HG02840 (cell line): ENCODE measurements at regions not wholly inside any gene's neighbourhood (a gene's known extent, or its start where the extent isn't known, plus 50 kb on each side); places are given as distances from the start of the nearest gene placed in this dataset.
A peak's percentile ranks its signal among the peaks of the same experiment; 100 is the strongest.
"Not testable (repeated sequence)": the region's sequence is repeated elsewhere in the genome, so short reads cannot be mapped to it uniquely, and the experiment has no call there.

Source experiments
- ATAC-seq: cut with Tn5 transposase; IDR thresholded peaks from one replicate; pipeline ENCODE4 v1.9.1; 2021; ENCODE audit warnings: mild to moderate bottlenecking, moderate library complexity, moderate number of reproducible peaks; ENCODE audit not compliant: unreplicated experiment, low FRiP score

DNA sequence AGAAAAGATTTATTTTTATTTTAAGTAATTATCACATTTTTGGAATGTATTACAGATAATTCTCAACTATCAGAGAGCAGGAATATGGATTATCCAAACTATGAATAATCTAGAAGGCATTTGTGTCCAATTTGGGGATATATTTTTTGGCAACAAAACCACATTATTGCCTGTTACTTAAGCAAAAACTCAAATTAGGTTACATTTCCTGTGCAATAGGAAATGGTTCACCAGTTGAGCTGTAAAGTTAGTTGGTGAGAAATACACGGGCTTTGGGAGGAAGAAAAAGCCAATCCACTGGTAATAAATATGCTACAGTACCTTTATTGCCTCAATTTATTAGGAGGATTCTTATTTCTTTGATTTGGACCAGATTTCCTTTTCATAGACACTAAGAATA is 1075.2 kb downstream of the PCDH9 start:
- no peak for ATAC-seq

DNA sequence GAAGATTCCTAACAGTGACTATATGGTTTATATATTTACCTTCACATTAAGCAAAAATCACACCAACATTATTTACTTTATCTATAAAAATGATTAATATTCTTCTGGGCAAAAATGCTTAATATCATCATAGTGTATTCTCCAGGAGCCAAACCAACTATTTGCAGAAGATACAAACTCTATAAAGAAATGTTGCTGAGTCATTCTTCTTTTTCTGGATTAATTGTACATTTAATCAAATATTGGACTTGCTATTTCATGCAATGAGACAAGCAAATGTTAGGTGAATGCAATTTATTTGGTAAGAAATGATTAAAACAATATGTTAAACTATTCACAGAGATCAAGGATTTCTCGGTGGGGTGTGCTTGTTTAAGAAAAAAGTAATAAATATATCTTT is 1075.8 kb downstream of the PCDH9 start:
- ATAC-seq: no peak

GRCh38 chr13:66152596-66152995 is 1077.5 kb downstream of the PCDH9 start:
- ATAC-seq: no peak

DNA sequence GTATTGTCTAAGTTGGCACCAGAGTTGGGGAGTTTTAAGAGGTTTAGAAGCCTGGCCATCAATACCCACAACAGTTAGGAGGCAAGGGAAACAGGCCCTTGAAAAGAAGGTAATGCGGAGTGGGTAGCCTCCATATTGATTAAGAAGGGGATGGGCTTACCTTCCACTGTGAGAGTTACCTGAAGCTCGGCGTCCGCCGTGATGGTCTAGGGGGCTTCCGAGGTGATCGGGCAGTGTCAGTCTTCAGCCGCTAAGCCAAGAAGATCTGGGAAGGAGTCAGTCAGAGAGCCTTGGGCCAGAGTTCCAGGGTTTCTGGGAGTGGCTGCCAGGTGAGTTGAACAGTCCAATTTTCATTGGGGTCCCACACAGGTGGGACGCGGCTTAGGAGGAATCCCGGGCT is 1085.8 kb downstream of the PCDH9 start:
- not testable (repeated sequence) for ATAC-seq

DNA sequence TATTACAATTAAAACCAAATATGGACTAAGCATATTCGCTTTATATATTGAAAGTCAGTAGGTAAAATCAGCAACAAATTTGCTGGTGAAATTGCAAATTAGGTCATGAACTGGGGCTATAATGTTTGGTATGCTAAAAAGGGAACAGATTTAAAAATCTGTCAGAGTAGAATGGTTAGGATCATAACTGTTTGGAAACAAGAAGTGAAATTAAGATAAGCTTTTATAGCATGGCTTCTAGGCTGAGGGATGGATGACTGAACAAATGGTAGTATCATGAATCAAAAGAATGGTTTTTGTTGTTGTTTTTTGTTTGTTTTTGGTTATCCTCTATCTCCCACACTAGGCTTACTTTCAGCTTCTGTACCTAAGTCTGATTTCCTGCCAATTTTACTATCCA is 1090.4 kb downstream of the PCDH9 start:
- ATAC-seq: no peak

DNA sequence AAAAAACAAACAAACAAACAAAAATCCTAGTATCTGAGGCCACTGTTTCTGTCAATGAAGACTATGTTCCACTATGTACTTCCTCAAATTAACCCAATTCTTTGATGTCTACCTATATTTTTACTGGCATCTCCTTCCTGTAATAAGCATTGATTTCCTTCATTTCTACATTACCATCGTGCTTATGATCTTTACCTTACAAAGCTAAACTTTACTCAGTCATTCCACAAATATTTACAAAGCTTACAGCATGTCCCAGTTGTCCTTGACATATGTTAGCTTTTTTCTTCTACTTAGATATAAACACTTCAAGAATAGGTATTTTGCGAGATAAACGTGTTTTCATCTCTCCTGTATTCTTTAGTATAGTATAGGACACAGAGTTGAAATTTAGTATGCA is 1090.9 kb downstream of the PCDH9 start:
- ATAC-seq: no peak

- peak; percentile 90 for ATAC-seq
These were observed 1091.8 kb downstream of the PCDH9 start for GRCh38 chr13:66138172-66138811.

- ATAC-seq: no peak
These were observed 1092.8 kb downstream of the PCDH9 start for GRCh38 chr13:66137384-66137783.

DNA sequence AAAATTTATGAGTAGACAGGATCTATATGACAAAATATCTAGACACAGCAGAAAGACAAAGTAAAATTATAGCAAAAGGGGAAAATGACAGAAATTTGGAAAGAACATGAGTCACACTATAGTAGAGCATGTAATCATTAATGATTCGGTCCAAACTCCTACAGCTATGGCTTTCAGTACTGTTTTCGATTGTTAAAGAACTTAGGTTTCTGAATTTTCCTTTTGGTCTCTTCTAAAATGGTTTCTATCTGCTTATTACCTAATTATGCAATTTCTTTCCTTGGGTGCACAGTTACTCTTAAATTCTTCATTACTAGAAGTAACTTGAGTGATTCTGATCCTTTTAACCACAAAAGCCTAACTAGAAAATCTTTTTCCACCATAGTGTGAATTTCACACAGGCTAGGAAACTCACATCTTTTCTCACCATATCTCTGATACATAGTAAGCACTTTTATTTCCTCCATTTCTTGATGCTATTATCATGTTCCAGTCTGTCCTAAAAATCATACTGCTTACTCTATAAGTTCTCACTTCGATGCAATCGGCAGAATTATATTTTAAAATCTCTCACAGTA is 1101.4 kb downstream of the PCDH9 start:
- ATAC-seq: peak; percentile 97

- ATAC-seq: no peak
These were observed 1101.9 kb downstream of the PCDH9 start for GRCh38 chr13:66128201-66128600.

DNA sequence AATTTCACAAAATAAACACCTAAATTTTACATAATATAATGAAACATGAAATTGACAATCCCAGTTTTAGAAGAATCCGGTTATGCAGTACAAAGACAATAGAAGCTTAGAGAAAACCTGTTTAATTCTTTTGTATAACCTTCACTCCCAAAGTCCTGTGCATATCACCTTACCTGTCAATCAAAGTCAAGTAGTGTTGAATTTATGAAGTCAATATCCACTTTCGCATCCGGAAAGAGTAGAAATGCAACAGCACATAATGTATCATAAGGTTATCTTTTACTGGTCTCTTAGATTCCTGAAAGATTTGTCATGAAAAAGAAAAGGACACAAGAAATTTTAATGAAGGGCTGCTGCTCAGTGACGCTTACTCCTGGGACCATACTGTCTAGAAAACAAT is 1112.6 kb downstream of the PCDH9 start:
- no peak for ATAC-seq

DNA sequence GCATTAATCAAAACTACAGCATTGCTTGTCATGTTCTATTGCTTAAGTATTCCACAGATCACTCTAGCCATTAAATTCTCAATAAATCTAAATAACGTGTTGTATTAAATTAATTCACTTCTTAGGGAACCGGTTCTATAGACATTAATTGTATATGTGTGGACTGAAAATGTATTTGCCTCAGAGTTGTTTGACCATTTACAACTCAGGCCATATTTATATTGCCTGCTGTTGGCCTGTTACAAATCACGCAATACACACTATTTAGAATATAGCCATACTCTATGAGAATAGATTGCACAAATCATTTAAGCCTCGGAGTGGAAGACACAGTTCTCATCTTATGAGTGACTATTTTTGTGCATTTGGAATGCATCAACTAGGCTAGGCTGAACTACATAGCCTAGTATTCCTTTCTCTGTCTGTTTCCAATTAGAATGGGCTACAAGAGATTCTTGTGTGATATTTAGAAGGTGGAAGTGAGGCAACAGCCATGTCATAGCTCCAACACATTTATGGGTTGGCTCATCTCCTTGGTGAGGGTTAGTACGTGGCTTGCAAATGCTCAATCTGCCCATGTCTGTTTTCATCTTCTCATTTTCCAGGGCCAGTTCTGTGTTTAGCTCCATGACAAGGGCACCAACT is 1116.1 kb downstream of the PCDH9 start:
- ATAC-seq: no peak

DNA sequence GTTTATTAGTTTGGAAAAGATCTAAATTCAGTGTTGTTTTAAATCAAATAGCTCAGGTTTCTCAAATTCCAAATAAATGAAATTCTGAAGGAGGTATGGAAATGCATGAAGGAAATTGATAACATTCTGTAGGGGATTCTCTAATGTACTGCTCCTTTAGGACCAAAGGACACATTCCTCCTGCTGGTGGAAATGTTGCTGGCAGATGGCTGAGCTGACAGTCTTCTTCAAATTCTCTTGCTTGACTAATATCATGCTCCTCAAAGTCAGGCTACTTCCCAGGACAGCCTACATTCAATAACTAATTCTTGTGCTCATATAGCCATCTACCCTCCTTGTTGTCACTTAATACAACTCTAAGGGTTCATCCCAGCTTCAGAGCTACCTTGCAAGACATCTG is 1118.5 kb downstream of the PCDH9 start:
- no peak for ATAC-seq

GRCh38 chr13:66106246-66106645 is 1123.9 kb downstream of the PCDH9 start:
- no peak for ATAC-seq

DNA sequence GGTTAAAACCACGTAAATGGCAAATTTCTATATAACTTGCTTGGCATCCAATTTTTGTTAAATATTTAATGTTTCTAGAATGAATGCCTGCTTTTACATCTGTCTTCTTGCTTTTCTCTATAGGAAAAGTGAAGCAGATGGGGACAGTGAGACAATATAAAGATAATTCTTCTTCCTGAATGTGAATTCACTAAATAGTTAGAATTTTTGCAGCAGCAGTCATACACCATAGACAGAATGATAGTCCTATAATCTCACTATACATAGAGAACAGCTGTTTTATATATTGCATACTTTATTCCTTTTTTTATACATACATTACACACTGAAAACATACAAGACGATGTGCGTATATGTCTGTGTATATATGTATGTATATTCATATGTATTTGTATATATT is 1127.3 kb downstream of the PCDH9 start:
- ATAC-seq: no peak

- ATAC-seq: no peak
These were observed 1130.3 kb downstream of the PCDH9 start for GRCh38 chr13:66099825-66100224.

GRCh38 chr13:66098931-66099628 is 1131.1 kb downstream of the PCDH9 start:
- no peak for ATAC-seq

- ATAC-seq: no peak
These were observed 1140.4 kb downstream of the PCDH9 start for GRCh38 chr13:66089711-66090110.

DNA sequence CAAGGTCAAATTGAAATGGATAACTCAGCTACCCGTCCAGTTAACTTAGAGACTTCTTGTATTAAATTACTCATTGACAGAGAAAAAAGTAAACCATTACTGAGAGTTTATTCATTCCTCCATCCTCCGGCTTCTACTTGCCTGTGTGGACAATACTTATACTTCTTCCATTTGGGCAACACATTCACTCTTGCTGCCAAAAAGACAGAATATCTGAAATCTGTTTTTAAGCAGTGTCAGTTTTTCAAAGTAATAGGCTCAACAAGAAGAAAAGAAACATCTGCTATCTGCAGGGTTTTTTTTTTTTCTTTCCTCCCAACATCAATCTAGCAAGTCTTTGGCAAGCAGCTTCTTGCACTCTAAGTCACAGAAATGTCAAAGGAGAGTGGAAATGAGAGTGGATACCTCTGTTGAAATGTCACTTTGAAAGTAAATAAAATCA is 1142.8 kb downstream of the PCDH9 start:
- no peak for ATAC-seq

DNA sequence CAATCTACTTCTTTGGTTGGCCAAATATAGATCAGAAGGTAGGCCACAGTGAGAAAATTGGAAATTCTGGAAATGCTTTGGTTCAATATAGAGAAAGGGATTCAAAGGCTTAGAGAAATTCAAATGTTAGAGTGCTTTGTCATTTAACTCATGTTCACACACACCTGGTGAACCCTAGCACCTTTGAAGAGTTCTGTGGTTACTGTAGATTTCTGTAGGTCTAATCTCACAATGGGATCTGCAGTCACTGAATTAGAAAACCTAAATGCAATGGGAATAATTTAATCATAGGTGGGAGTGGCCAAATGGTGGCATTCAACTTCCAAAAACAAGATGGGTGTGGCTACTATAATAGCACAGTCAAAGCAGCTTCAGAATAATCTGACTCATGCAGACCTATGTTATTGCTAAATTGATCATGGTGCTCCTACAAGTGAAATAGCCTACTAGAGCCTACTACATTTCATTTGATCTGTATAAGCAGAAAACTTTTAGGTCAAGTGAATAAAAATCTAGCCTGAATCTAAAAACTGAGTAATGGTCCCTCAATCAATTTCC is 1152.9 kb downstream of the PCDH9 start:
- no peak for ATAC-seq

GRCh38 chr13:66076417-66076816 is 1153.7 kb downstream of the PCDH9 start:
- no peak for ATAC-seq
